ENCODE measurements at regions not wholly inside any gene's neighbourhood (a gene's known extent, or its start where the extent isn't known, plus 50 kb on each side); places are given as distances from the start of the nearest gene placed in this dataset.
A peak's percentile ranks its signal among the peaks of the same experiment; 100 is the strongest.
"Not testable (repeated sequence)": the region's sequence is repeated elsewhere in the genome, so short reads cannot be mapped to it uniquely, and the experiment has no call there.

DNA sequence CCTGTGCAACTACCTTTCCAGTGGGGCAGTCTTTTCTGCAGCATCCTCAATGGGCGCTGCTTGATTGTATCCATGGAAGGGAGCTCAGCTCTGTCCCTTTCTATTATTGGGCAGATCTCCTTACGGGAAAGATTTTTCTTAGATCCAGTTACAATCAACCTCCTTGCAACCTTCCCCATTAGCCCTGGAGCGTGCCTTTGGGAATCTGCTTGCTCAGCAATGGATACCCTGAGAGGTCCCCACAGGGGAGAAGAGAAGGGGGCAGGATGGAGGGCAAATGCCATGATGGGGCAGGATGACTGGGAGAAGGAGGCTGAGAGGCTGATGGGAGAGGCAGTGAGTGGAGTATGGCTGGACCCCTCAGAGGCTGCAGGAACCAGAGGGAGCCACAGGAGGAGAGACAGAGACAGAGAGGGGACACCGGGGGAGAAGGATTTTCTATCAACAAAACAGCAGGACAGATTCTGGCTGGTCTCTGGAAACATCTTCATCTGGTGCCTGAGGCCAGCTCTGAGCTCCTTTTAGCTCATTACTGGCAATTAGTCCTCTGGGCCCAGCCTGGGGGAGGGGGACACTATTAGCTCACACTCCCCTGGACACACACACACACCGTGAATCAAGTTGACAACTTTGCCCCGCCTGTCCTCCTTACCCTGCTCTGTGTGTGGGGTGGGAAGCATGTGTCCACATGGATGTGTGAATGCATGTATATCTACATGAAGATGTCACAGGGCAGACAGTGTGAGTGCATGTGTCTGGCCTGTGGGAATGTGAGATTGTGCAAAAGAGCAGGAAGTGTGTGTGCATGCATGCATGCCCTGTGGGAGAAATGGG, 80.8 kb upstream of the PAX2 start:
- DNase-seq (ENCODE audit: low read depth): no peak

DNA sequence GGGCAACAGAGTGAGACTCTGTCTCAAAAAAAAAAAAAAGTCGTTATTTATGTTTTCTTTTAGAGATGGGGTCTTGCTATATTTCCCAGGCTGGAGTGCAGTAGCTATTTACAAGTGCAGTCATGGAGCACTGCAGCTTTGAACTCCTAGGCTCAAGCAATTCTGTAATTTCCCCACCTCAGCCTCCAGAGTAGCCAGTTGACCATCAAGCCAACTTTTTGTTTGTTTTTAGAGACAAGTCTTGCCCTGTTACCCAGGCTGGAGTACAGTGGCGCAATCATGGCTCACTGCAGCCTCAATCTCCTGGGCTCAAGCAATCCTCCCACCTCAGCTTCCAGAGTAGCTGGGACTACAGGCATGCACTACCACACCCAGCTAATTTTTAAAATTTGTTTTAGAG, 78.7 kb upstream of the PAX2 start:
- DNase-seq (ENCODE audit: low read depth): not testable (repeated sequence)

DNA sequence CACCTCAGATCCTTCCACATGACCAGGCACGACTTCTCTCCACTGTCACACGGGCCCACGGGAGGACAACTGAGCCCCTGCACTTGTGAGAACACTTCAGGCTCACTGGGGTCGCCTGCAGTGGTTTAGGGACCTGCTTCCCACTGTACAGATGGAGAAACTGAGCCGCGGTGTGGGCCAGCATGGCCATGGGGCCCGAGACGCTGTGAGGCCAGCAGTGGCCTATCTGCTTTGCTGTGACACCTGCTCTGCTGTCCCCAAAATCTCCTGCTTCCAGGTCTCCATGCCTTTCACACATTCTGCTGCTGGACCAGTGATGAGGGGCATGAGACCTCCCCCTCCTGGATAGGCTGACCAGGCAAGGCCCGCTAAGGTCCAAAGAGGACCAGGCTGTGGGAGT, 75.8 kb upstream of the PAX2 start:
- no peak for DNase-seq (ENCODE audit: low read depth)

DNA sequence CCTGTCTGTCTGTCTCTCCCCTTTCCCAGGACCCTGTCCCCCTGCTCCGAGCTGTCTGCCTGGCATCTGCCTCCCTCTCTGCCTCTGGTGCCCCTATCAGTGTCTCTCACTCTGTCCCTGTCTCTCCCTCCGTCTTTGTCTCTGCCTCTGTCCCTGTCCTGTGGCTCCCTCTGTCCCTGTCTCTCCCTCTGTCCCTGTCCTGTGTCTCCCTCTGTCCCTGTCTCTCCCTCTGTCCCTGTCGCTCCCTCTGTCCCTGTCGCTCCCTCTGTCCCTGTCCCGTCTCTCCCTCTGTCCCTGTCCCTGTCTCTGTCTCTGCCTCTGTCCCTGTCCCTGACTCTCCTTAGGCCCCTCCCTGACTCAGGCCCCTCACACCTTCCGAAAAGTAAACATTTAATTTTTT, 75.0 kb upstream of the PAX2 start:
- no peak for DNase-seq (ENCODE audit: low read depth)

DNA sequence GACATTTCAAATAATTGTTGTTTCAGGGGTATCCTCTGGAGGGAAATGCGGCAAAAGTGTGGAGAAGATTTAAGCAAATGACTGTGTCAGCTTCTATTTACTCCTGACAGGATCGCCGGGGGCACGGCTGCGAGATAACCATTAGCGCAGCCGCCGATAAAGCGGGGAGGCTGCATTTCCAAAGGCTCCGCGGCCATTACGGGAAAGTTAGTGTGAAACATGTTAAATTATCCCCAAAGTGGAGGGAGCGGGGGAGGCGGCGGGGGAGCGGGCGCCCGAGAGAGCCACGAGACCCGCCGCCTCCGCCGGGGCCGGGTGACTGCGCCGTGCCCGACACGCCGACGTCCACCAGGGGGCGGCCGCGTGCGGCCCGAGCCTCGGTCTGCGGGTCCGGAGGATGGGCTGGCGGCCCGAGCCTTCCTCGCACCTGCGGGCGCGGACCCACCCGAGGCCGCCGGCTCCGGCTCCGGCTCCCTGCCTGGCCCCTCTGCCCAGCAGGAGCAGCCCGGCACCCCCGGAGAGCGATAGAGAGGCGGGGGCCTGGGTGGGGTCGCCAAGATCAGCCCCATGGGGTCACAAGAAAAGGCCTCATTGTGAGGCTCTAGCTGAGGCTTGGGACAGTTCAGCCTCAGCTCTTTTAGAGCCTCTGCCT, 74.4 kb upstream of the PAX2 start:
- peak; percentile 48 for DNase-seq (ENCODE audit: low read depth)

DNA sequence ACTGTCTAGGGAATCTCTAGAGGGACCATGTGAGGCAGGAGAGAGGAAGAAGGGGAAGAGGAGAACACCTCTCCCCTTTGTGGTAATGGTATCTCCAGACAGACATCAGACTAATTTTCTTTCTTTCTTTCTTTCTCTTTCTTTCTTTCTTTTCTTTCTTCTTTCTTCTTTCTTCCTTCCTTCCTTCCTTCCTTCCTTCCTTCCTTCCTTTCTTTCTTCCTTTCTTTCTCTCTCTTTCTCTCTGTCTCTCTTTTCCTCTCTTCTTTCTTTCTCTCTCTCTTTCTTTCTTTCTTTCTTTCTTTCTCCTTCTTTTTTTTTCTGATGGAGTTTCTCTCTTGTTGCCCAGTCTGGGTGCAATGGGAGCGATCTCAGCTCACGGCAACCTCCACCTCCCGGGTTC, 73.2 kb upstream of the PAX2 start:
- DNase-seq (ENCODE audit: low read depth): no peak

DNA sequence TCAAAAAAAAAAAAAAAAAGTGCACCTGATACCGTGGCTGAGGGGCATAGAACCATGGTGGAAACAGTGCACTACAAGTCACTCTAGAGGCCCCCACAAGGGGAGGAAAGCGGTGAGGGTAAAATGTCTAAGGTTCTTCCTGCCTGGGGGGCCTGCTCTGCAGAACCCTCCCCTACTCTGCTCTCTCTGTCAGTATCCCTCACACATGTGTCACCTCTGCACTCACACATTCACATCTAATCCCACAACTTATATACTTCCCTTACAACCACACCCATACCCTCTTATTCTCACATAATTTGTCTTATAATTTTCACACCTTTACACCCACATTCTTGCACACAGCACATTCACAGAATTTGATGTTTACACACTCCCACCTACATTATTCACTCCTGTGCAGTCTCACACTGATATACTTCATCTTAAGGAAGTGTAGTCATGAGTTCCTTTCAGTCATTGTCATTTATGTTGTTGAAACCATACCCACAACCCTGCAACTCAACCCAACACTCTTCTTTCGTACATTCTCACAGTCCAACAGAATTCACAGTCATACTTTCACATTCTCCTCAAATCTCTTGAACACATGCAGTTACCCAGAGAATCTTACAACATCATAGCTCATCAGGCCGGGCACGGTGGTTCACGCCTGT, 68.0 kb upstream of the PAX2 start:
- no peak for DNase-seq (ENCODE audit: low read depth)

DNA sequence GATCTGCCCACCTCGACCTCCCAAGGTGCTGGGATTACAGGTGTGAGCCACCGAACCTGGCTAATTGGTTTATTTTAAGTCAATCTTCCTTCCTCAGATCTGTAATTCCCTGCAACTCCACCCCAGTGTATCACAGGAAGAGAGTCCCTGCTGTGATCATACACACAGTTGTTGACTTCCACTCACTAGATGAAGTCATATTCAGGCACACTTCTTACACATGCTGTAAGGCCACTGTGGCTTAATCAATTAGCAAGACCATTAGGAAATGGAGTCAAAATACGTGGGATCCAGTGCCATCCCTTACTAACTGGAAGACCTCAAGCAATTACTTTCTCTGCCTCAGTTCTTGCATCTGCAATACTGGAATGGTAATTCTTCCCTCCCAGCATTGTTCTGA, 66.1 kb upstream of the PAX2 start:
- no peak for DNase-seq (ENCODE audit: low read depth)

DNA sequence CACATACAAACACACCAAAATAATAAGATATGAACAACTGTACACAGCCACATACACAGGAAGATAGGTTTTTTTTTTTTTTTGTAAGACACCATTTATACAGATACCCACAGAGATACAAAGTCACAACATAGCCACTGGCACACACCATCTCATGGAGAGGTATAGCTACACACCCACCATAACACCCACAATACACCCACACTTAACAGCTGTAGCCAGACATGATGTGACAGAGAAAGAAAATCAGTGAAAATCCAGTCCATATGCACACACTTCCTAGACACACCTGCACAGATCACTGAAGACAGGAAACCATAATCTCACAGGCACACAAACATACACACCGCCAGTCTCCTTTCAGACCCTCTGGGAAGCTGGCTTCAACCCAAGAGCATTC, 62.4 kb upstream of the PAX2 start:
- DNase-seq (ENCODE audit: low read depth): no peak

DNA sequence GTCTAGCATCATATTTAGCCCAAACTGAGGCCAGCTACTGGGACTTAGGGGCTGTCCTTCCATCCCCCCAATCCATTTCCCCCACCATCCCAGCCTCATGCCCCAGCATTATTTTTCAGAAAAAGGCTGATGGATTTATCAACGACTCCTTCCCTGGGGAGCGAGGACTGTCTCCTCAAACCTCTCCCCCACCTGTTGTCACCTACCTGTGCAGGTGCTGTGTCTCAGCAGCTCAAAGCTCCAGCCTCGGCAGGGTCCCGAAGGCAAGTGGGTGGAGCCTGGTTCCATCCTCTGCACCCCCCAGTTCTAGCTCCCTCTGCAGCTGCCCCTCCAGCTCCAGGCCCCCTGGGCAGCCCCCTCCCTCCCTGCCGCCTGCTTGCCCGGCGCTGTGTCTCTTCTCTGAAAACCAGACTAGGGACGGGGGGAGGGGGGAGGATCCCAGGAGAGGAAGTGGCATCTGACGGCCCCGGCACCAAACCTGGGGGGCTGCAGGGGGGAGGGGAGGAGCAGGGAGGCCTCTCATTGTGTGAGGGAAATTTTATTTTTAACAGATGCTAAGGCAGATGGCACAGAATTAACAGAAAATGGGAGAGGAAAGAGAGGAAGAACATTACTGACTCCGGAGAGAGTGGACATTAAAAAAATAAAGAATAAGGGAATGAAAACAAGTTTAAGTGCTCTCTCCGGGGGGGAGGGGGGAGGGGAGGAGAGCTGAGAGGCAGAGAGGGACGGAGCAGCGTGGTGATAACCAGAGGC, 61.7 kb upstream of the PAX2 start:
- DNase-seq (ENCODE audit: low read depth): no peak

DNA sequence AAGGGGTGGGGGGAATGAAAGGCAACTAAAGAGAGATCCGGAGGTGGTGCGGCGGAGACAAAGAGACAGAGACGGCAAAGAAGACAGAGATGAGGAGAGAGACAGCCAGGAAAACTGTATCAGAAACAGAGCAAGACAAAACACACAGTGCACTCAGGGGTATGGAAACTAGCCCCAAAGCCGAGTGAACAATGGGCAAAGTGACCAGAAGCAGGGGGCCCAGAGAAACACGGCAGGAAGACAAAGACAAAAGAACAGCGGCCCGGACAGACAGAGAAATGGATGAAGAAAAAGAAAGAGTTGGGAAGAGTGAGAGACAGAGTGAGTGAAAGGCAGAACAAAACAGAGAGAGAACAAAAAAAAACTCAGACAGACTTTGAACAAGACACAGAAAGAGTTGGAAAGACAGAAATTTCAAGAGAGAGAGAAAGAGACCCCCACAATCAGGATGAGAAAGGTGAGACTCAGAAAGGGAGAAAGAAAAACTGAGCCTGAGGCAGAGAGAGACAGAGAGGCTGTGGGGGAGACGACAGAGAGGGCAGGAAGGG, 60.6 kb upstream of the PAX2 start:
- DNase-seq (ENCODE audit: low read depth): no peak

DNA sequence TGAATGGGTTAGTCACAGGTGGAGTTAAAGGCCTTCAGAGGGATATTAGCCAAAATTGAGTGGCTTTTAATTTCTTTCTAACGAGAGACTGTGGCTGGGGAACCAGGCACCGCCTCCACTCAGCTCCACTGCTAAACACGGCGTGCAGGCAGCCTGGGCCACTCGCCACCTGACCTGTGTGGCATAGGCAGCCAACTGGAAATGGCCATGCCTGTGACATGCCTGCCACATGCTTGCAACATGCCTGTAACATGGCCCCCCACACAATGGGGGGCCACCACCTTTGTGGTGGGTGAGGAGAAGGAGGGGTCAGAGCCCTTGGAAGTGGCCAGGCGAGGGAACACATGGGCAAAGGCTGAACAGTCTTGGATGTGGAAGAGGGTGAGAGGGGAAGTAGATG, 60.1 kb upstream of the PAX2 start:
- no peak for DNase-seq (ENCODE audit: low read depth)

DNA sequence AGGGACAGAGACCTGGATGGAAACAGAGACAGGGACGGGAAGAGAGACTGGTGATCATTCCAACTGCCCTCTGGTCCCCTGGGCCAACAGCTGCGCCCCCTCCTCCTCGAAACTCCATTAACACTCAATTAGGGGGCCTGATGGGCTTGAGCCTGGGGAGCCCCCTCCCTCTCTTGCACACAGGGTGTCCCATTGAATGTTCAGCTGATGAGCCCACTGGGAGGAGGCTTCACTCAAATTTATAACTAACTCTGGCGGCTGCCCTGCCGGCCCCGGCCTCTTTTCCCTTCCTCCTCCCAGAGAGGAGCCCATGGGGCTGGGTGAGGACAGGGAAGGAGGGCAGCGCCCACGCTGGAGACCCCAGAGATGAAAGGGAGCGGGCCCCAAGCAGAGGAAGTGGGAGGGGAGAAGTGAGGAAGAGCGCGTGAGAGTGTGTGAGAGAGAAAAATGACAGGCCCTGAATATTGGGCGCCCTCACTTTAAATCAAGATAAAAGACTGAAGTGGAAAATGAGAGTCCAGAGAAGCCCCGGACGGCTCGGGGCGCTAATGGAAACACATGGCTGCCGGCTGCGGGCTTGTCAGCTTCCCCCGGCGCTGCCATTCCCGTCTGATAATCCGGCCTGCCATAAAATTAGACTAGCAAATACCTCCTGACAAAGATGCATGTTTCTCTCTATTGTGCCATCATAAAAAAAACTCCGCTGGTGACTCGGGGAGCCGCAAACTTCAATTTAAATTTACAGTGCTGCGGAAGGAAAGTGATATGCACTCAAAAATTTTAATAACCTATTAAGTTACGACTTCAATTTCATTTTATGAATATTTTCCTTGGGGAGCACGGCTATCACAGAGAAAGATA, 58.0 kb upstream of the PAX2 start:
- DNase-seq (ENCODE audit: low read depth): no peak

DNA sequence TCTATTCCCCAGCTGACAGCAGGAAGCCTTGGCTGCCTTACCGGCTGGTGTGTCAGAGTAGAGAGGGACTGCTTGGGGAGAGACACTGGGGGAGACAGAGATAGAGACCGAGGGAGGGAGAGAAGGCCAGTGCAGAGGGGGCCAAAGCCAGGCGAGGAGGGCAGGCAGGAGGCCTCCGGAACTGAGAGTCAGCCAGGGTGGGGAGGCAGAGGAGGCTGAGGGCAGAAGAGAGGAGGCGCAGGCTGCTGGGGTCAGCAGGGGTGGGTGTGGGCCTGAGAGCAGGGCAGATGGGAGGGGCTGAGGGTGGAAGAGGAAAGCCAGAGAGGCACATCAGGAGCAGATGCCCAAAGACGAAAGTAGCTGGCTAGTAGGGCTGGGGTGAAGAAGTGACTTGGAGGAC, 57.2 kb upstream of the PAX2 start:
- DNase-seq (ENCODE audit: low read depth): no peak

DNA sequence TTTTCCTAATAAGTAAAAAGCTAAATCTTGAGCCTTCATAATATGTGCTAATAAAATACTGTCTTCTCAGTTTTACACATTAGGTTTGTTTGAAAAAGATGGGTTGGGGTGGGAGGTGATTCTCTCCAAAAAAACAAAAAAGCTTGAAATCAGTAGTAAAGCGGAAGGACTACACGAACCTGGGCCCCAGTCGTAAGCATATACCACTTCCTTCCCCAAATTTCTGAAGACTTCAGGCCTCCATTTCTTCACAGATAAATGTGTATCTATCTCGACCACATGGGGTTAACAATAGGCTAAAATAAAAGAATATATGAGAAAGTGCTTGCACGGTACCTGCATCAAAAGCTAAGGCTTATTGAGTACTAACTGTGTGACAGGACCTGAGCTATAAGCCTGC, 51.6 kb upstream of the PAX2 start:
- no peak for DNase-seq (ENCODE audit: low read depth)

Data from activated T-helper 9 cell treated with anti-CD3 and anti-CD28 coated beads, Interleukin-2, amount 50 U/mL, for 16 hours (primary cell).